Liver (tissue), 3 donors: ENCODE measurements at regions not wholly inside any gene's neighbourhood (a gene's known extent, or its start where the extent isn't known, plus 50 kb on each side); places are given as distances from the start of the nearest gene placed in this dataset.

Source experiments
- CTCF ChIP-seq: fragments of 150-350 bp; IDR thresholded peaks from 2 replicates; pipeline ENCODE4 v1.5.1; 2017; ENCODE audit warnings: improper control_type of control experiment, low read depth, low read length; ENCODE audit not compliant: missing input control
- FOXA1 ChIP-seq: IDR thresholded peaks from 2 replicates; pipeline ENCODE4 v1.6.1; 2016; ENCODE audit warnings: antibody characterized with exemption
- GABPA ChIP-seq, 2 donors: IDR thresholded peaks in 1 of 2; conservative IDR thresholded peaks in 1 of 2; 2 replicates each; pipeline ENCODE4 v1.6.1; 2016; ENCODE audit warnings: antibody characterized with exemption in 2 of 2, mild to moderate bottlenecking in 1 of 2, moderate library complexity in 1 of 2
- JUND ChIP-seq, 2 donors: IDR thresholded peaks; 2 replicates each; pipeline ENCODE4 v1.6.1; 2016; ENCODE audit warnings: antibody characterized with exemption in 2 of 2
- RAD21 ChIP-seq, 2 donors: IDR thresholded peaks; 2 replicates each; pipeline ENCODE4 v1.6.1; 2016; ENCODE audit warnings: antibody characterized with exemption in 2 of 2, mild to moderate bottlenecking in 2 of 2
- REST ChIP-seq: IDR thresholded peaks from 2 replicates; pipeline ENCODE4 v1.6.1; 2016; ENCODE audit warnings: antibody characterized with exemption, mild to moderate bottlenecking
- YY1 ChIP-seq: IDR thresholded peaks from 2 replicates; pipeline ENCODE4 v1.6.1; 2016; ENCODE audit warnings: antibody characterized with exemption, mild to moderate bottlenecking
- donor health status: healthy.
- donor health status: healthy.

- no peak for TF ChIP-seq FOXA1
- no peak for TF ChIP-seq CTCF
- no peak for TF ChIP-seq RAD21 (IDR thresholded peaks at IDR 0.05)
- no peak for TF ChIP-seq GABPA (IDR thresholded peaks at IDR 0.05 in 1 of 2, conservative IDR thresholded peaks at IDR 0.05 in 1 of 2)
- TF ChIP-seq REST: no peak
- no peak for TF ChIP-seq YY1
- TF ChIP-seq JUND (IDR thresholded peaks at IDR 0.05): no peak
Observed at GRCh38 chr20:24836661-24837299, 112.3 kb upstream of the CST7 start.
